ENCODE measurements at regions not wholly inside any gene's neighbourhood (a gene's known extent, or its start where the extent isn't known, plus 50 kb on each side); places are given as distances from the start of the nearest gene placed in this dataset.

DNA sequence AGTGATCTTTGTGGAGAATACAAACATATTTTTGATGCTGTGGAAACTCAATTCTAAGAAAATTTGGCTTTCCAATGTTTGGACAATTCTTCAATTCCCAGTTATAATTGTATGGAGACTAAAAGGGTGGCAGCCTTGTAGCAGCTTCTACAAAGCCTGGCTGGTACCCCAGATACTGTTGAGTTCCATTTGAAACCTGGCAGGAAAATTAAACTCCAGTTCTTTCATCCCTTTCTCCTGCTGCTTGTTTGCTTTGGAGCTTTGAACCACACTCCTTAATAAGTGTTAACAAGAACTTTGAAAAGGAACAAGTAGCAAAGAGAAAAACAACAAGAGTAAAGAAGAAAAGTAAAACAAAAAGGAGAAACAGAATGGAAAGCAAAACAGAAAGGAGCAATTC lies 172.6 kb upstream of the ADAMTS5 start:
- TF ChIP-seq, protein P1, sequence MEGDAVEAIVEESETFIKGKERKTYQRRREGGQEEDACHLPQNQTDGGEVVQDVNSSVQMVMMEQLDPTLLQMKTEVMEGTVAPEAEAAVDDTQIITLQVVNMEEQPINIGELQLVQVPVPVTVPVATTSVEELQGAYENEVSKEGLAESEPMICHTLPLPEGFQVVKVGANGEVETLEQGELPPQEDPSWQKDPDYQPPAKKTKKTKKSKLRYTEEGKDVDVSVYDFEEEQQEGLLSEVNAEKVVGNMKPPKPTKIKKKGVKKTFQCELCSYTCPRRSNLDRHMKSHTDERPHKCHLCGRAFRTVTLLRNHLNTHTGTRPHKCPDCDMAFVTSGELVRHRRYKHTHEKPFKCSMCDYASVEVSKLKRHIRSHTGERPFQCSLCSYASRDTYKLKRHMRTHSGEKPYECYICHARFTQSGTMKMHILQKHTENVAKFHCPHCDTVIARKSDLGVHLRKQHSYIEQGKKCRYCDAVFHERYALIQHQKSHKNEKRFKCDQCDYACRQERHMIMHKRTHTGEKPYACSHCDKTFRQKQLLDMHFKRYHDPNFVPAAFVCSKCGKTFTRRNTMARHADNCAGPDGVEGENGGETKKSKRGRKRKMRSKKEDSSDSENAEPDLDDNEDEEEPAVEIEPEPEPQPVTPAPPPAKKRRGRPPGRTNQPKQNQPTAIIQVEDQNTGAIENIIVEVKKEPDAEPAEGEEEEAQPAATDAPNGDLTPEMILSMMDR (conservative IDR thresholded peaks at IDR 0.05; ENCODE audit: low read depth in 2 of 2), result no peak
- TF ChIP-seq EZH2 (IDR thresholded peaks at IDR 0.05; ENCODE audit: low read depth, unreplicated experiment), result no peak
- TF ChIP-seq EZH2phosphoT487 (IDR thresholded peaks at IDR 0.05; ENCODE audit: unreplicated experiment), result no peak
- TF ChIP-seq POLR2AphosphoS5 (IDR thresholded peaks at IDR 0.05; ENCODE audit: low read depth), result no peak
- TF ChIP-seq JUNB (IDR thresholded peaks at IDR 0.05; ENCODE audit: unreplicated experiment), result no peak
- TF ChIP-seq NANOG (IDR thresholded peaks at IDR 0.05; ENCODE audit: borderline replicate concordance), result no peak
- TF ChIP-seq, protein P2, sequence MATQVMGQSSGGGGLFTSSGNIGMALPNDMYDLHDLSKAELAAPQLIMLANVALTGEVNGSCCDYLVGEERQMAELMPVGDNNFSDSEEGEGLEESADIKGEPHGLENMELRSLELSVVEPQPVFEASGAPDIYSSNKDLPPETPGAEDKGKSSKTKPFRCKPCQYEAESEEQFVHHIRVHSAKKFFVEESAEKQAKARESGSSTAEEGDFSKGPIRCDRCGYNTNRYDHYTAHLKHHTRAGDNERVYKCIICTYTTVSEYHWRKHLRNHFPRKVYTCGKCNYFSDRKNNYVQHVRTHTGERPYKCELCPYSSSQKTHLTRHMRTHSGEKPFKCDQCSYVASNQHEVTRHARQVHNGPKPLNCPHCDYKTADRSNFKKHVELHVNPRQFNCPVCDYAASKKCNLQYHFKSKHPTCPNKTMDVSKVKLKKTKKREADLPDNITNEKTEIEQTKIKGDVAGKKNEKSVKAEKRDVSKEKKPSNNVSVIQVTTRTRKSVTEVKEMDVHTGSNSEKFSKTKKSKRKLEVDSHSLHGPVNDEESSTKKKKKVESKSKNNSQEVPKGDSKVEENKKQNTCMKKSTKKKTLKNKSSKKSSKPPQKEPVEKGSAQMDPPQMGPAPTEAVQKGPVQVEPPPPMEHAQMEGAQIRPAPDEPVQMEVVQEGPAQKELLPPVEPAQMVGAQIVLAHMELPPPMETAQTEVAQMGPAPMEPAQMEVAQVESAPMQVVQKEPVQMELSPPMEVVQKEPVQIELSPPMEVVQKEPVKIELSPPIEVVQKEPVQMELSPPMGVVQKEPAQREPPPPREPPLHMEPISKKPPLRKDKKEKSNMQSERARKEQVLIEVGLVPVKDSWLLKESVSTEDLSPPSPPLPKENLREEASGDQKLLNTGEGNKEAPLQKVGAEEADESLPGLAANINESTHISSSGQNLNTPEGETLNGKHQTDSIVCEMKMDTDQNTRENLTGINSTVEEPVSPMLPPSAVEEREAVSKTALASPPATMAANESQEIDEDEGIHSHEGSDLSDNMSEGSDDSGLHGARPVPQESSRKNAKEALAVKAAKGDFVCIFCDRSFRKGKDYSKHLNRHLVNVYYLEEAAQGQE (IDR thresholded peaks at IDR 0.05; ENCODE audit: unreplicated experiment), result no peak
- TF ChIP-seq, protein P3, sequence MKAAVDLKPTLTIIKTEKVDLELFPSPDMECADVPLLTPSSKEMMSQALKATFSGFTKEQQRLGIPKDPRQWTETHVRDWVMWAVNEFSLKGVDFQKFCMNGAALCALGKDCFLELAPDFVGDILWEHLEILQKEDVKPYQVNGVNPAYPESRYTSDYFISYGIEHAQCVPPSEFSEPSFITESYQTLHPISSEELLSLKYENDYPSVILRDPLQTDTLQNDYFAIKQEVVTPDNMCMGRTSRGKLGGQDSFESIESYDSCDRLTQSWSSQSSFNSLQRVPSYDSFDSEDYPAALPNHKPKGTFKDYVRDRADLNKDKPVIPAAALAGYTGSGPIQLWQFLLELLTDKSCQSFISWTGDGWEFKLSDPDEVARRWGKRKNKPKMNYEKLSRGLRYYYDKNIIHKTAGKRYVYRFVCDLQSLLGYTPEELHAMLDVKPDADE (IDR thresholded peaks at IDR 0.05), result no peak
- TF ChIP-seq ZNF331 (CRISPR knock-in tag; IDR thresholded peaks at IDR 0.05; ENCODE audit: low read depth), result no peak
- TF ChIP-seq, protein P4, sequence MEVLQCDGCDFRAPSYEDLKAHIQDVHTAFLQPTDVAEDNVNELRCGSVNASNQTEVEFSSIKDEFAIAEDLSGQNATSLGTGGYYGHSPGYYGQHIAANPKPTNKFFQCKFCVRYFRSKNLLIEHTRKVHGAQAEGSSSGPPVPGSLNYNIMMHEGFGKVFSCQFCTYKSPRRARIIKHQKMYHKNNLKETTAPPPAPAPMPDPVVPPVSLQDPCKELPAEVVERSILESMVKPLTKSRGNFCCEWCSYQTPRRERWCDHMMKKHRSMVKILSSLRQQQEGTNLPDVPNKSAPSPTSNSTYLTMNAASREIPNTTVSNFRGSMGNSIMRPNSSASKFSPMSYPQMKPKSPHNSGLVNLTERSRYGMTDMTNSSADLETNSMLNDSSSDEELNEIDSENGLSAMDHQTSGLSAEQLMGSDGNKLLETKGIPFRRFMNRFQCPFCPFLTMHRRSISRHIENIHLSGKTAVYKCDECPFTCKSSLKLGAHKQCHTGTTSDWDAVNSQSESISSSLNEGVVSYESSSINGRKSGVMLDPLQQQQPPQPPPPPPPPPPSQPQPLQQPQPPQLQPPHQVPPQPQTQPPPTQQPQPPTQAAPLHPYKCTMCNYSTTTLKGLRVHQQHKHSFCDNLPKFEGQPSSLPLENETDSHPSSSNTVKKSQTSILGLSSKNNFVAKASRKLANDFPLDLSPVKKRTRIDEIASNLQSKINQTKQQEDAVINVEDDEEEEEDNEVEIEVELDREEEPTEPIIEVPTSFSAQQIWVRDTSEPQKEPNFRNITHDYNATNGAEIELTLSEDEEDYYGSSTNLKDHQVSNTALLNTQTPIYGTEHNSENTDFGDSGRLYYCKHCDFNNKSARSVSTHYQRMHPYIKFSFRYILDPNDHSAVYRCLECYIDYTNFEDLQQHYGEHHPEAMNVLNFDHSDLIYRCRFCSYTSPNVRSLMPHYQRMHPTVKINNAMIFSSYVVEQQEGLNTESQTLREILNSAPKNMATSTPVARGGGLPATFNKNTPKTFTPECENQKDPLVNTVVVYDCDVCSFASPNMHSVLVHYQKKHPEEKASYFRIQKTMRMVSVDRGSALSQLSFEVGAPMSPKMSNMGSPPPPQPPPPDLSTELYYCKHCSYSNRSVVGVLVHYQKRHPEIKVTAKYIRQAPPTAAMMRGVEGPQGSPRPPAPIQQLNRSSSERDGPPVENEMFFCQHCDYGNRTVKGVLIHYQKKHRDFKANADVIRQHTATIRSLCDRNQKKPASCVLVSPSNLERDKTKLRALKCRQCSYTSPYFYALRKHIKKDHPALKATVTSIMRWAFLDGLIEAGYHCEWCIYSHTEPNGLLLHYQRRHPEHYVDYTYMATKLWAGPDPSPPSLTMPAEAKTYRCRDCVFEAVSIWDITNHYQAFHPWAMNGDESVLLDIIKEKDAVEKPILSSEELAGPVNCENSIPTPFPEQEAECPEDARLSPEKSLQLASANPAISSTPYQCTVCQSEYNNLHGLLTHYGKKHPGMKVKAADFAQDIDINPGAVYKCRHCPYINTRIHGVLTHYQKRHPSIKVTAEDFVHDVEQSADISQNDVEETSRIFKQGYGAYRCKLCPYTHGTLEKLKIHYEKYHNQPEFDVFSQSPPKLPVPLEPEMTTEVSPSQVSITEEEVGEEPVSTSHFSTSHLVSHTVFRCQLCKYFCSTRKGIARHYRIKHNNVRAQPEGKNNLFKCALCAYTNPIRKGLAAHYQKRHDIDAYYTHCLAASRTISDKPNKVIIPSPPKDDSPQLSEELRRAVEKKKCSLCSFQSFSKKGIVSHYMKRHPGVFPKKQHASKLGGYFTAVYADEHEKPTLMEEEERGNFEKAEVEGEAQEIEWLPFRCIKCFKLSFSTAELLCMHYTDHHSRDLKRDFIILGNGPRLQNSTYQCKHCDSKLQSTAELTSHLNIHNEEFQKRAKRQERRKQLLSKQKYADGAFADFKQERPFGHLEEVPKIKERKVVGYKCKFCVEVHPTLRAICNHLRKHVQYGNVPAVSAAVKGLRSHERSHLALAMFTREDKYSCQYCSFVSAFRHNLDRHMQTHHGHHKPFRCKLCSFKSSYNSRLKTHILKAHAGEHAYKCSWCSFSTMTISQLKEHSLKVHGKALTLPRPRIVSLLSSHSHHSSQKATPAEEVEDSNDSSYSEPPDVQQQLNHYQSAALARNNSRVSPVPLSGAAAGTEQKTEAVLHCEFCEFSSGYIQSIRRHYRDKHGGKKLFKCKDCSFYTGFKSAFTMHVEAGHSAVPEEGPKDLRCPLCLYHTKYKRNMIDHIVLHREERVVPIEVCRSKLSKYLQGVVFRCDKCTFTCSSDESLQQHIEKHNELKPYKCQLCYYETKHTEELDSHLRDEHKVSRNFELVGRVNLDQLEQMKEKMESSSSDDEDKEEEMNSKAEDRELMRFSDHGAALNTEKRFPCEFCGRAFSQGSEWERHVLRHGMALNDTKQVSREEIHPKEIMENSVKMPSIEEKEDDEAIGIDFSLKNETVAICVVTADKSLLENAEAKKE (CRISPR knock-in tag; IDR thresholded peaks at IDR 0.05), result no peak
- no peak for TF ChIP-seq STAT1 (IDR thresholded peaks at IDR 0.05; ENCODE audit: unreplicated experiment)

Measured in GM23338 (cell line).